Right lobe of liver (tissue), 6 donors: ENCODE measurements at regions not wholly inside any gene's neighbourhood (a gene's known extent, or its start where the extent isn't known, plus 50 kb on each side); places are given as distances from the start of the nearest gene placed in this dataset.

Source experiments
- ATAC-seq, 4 donors: fragments of 200-7000 bp; cut with Tn5 transposase; one replicate each; pipeline ENCODE4 v1.9.1; 2020; ENCODE audit warnings: mild to moderate bottlenecking in 4 of 4, moderate library complexity in 4 of 4
- DNase-seq, 3 donors: peaks; one replicate each; pipeline ENCODE4 v3.0.0-alpha.2; 2020
- H3K27ac ChIP-seq, 3 donors: fragments of 200-600 bp; one replicate each; pipeline ENCODE4 v1.8.0; 2022
- H3K27me3 ChIP-seq, 2 donors: fragments of 200-600 bp; one replicate each; pipeline ENCODE4 v1.8.0; 2022
- H3K36me3 ChIP-seq, 4 donors: fragments of 200-600 bp; sonication (generic) in 1 of 4; one replicate each; pipeline versions ENCODE4 v1.5.1 to v1.8.0; 2017 to 2022; ENCODE audit warnings: control low read depth in 1 of 4
- H3K4me1 ChIP-seq, 4 donors: fragments of 200-600 bp; sonication (generic) in 1 of 4; one replicate each; pipeline versions ENCODE4 v1.5.1 to v1.8.0; 2017 to 2022; ENCODE audit warnings: control low read depth in 1 of 4
- H3K4me3 ChIP-seq, 3 donors: fragments of 200-600 bp; one replicate each; pipeline ENCODE4 v1.8.0; 2022
- H3K9me3 ChIP-seq, 4 donors: fragments of 200-600 bp; sonication (generic) in 1 of 4; one replicate each; pipeline versions ENCODE4 v1.5.1 to v1.8.0; 2017 to 2022; ENCODE audit warnings: control low read depth in 1 of 4
- POLR2A ChIP-seq: fragments of 450-650 bp; IDR thresholded peaks from one replicate; pipeline ENCODE4 v1.6.1; 2017; ENCODE audit warnings: antibody characterized with exemption, mild to moderate bottlenecking
- WGBS: methylation state at CpG from one replicate; pipeline ENCODE4 v1.1.6; 2018; ENCODE audit warnings: low coverage, low lambda C conversion rate; ENCODE audit not compliant: insufficient coverage; ENCODE audit errors: missing lambda C conversion rate; 5-methylcytosine and 5-hydroxymethylcytosine counted together
- intact Hi-C, 2 donors: fragments of 100-400 bp; cut with DNase I; formaldehyde crosslinking; loops; one replicate each; pipeline versions ENCODE4 v1.11.2 to v1.14.1; 2022
- TF ChIP-seq, protein P1 (sequence below), 4 donors: fragments of 200-600 bp in 3 of 4; fragments of 450-650 bp in 1 of 4; IDR thresholded peaks; one replicate each; pipeline versions ENCODE4 v1.5.1 to v1.8.0; 2016 to 2022; ENCODE audit warnings: antibody characterized with exemption in 4 of 4, mild to moderate bottlenecking in 2 of 4
- donor health status: DM: no; HTN: yes; CAD: no.
- donor health status: DM: no; HTN: no; CAD: no.
- donor health status: DM: no; HTN: no; CAD: no.
- donor health status: DM: no; HTN: yes; CAD: no.
- donor health status: DM: no; HTN: yes; CAD: no.

DNA sequence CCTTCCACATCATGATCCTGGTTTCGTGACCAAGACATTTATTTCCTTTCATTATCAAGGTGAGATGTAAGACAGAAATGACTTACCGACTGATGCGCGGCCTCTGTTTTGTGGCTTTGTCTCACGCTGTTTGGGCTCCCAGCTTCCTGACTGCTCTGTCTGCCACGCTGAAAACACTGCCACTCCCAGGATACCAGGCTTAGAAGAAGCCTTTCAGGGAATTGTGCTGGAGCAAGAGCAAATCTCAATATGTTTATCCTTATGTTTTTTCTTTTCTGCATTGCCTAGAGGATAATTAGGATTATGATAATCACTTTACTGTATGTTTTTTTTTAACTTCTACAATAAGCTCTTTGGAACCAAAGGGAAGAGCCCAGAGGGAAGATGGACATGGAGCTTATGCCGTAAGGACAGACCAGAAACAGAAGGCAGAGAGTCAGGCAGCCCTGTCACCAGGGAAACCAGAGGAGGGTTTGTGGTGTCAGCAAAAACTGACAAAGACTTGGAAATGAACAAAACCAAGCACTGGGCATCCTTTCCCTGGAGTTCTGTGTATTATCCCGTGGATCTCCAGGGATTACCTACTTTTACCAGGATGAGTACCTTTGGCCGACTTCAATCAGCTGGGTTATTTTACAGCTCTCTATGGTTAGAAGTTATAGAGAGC lies 68.2 kb upstream of the ISX start:
- no peak for ATAC-seq

DNA sequence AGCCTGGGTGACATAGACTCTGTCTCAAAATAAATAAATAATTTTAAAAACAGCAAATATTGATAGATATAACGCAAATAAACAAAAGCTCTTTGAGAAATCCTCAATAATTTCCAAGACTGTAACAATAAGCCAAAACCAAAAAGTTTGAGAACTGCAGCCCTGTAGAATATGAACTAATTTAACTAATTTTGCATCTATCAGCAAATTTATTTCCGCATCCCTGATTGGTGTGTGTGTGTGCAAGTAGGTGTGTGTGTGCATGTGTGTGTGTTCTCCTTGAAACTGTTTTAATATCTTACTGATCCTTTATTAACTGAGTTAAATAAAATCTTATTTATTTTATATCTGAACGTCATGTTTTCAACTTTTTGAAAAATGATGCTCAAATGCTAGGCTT lies 67.0 kb upstream of the ISX start:
- no peaks in the 10 kb centered on the region for H3K9me3 ChIP-seq
- DNase-seq (no peak), ATAC-seq (no peak)
- TF ChIP-seq, protein P1, sequence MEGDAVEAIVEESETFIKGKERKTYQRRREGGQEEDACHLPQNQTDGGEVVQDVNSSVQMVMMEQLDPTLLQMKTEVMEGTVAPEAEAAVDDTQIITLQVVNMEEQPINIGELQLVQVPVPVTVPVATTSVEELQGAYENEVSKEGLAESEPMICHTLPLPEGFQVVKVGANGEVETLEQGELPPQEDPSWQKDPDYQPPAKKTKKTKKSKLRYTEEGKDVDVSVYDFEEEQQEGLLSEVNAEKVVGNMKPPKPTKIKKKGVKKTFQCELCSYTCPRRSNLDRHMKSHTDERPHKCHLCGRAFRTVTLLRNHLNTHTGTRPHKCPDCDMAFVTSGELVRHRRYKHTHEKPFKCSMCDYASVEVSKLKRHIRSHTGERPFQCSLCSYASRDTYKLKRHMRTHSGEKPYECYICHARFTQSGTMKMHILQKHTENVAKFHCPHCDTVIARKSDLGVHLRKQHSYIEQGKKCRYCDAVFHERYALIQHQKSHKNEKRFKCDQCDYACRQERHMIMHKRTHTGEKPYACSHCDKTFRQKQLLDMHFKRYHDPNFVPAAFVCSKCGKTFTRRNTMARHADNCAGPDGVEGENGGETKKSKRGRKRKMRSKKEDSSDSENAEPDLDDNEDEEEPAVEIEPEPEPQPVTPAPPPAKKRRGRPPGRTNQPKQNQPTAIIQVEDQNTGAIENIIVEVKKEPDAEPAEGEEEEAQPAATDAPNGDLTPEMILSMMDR (IDR thresholded peaks at IDR 0.05): no peak
- TF ChIP-seq POLR2A: no peak
- intact Hi-C loops: no loop called here
- no peak overlapping the region for H3K27ac ChIP-seq
- H3K36me3 ChIP-seq: no peaks in the 10 kb centered on the region
- no peaks in the 10 kb centered on the region for H3K27me3 ChIP-seq
- H3K4me1 ChIP-seq: no peaks in the 10 kb centered on the region
- 49% methylated on average over 3 of the region's 3 CpGs for WGBS
- H3K4me3 ChIP-seq: no peak overlapping the region

More for the DNA sequence above, 68.2 kb upstream of the ISX start:
- Histone ChIP-seq H3K4me1 (no peaks in the 10 kb centered on the region), H3K27ac (no peak overlapping the region), H3K27me3 (no peaks in the 10 kb centered on the region), H3K36me3 (no peaks in the 10 kb centered on the region), H3K4me3 (no peak overlapping the region), H3K9me3 (no peaks in the 10 kb centered on the region)
- DNase-seq: no peak
- WGBS: 57% methylated on average over 9 of the region's 9 CpGs
- intact Hi-C loops: no loop called here
- no peak for TF ChIP-seq POLR2A
- TF ChIP-seq, protein P1 (IDR thresholded peaks at IDR 0.05): no peak

DNA sequence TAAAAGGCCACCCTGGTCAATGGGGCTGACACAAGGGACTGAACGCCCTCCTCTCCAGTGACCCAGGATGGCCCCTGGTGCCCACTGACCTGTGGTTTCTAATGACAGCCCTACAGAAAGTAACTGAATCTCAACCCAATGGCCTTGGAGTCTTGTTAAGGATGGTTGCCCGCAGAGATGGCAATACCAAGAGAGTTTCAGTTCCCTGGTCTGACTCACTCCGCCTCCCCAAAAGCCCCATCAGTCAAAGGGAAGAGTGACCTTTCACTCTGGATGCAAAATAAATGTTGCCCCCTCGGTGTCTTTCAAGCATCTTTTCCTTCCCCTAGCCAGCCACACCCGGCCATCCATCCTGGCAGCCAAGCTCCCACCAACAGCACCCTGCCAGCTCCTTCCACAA lies 57.7 kb upstream of the ISX start:
- WGBS: 36% methylated on average over 2 of the region's 5 CpGs

DNA sequence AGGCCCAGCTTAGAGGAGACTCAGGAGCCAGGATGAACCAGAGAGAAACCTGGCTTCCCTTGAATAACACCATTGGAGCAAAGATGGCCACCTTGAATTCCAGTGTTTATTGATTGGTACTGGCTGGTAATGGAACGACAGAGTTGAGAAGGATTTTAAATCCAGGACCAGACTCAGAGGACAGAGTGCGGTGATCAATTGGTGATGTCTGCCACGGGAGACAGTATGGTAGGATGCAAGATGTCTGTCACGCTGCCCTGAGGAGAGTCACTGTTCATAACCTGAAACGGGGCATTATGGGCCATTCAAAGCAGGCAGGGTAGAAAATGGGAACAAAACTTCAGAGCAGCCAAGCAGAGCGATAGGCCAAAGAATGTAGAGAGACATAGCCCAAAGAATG lies 55.4 kb upstream of the ISX start:
- Histone ChIP-seq H3K4me3 (no peak overlapping the region), H3K36me3 (no peaks in the 10 kb centered on the region), H3K27me3 (no peaks in the 10 kb centered on the region), H3K27ac (no peak overlapping the region), H3K4me1 (no peaks in the 10 kb centered on the region), H3K9me3 (no peaks in the 10 kb centered on the region)
- no peak for ATAC-seq
- TF ChIP-seq, protein P1 (IDR thresholded peaks at IDR 0.05): no peak
- no peak for TF ChIP-seq POLR2A
- intact Hi-C loops: no loop called here
- 66% methylated on average over 6 of the region's 6 CpGs for WGBS
- no peak for DNase-seq

More for the DNA sequence above, 57.7 kb upstream of the ISX start:
- TF ChIP-seq, protein P1 (IDR thresholded peaks at IDR 0.05): no peak
- no peak for TF ChIP-seq POLR2A
- Histone ChIP-seq H3K27ac (no peak overlapping the region), H3K4me3 (no peak overlapping the region), H3K9me3 (no peaks in the 10 kb centered on the region), H3K36me3 (no peaks in the 10 kb centered on the region), H3K4me1 (no peaks in the 10 kb centered on the region), H3K27me3 (no peaks in the 10 kb centered on the region)
- DNase-seq (no peak), ATAC-seq (no peak)
- intact Hi-C loops: no loop called here

DNA sequence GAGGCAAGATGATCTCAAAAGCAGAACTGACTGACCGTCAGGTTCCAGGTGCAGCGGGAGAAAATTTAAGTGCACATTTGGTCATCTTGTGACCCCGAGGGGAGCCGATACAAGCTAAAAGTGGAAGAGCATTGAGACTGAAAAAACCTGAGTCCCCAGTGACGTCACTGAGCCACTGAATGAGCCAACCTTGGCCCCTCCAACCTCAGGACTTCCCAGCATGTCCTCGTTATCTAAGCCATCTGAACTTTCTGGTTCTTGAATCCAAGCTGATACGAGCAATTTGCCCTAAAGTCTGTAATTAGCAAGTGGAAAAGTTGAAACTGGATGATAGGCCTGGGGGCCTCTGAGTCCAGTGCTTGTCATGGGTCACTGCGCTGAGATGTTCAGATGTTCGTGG lies 51.1 kb upstream of the ISX start:
- ATAC-seq (no peak), DNase-seq (no peak)
- TF ChIP-seq POLR2A: no peak
- no peak overlapping the region for H3K27ac ChIP-seq
- H3K4me3 ChIP-seq: no peak overlapping the region
- no peaks in the 10 kb centered on the region for H3K9me3 ChIP-seq
- H3K36me3 ChIP-seq: no peaks in the 10 kb centered on the region
- no peaks in the 10 kb centered on the region for H3K4me1 ChIP-seq
- no peaks in the 10 kb centered on the region for H3K27me3 ChIP-seq
- WGBS: 58% methylated on average over 8 of the region's 9 CpGs
- intact Hi-C loops: no loop called here
